GM12864 (cell line): ENCODE measurements at regions not wholly inside any gene's neighbourhood (a gene's known extent, or its start where the extent isn't known, plus 50 kb on each side); places are given as distances from the start of the nearest gene placed in this dataset.

Experiments
- DNase-seq: peaks from one replicate; pipeline ENCODE4 v3.0.0-alpha.2; 2011; ENCODE audit warnings: low read depth
- H3K4me3 ChIP-seq: 2 replicates; pipeline ENCODE4 v1.5.1; 2011; ENCODE audit warnings: mild to moderate bottlenecking, low read depth, low read length, control low read depth
- TF ChIP-seq, protein P1 (sequence below): IDR thresholded peaks from 2 replicates; pipeline ENCODE4 v1.5.1; 2011; ENCODE audit warnings: low read depth, mild to moderate bottlenecking, moderate library complexity, low read length, control low read depth, inconsistent platforms; ENCODE audit errors: missing control alignments

DNA sequence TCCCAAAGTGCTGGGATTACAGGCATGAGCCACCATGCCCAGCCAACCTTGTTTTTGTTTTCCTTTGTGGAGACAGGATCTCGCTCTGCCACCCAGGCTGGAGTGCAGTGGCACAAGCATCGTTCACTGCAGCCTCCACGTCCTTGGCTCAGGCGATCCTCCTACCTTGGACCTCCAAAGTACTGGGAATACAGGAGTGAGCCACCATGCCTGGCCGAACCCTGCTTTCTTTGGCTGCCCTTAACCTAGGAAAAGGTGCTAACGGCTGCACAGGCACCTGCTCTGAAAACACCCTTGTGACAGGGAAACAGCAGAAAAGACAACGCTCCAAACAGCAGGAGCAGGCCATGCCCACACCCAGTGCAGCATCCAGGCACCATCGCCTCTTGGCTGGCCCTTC, 71.9 kb downstream of the OAT start:
- TF ChIP-seq, protein P1, sequence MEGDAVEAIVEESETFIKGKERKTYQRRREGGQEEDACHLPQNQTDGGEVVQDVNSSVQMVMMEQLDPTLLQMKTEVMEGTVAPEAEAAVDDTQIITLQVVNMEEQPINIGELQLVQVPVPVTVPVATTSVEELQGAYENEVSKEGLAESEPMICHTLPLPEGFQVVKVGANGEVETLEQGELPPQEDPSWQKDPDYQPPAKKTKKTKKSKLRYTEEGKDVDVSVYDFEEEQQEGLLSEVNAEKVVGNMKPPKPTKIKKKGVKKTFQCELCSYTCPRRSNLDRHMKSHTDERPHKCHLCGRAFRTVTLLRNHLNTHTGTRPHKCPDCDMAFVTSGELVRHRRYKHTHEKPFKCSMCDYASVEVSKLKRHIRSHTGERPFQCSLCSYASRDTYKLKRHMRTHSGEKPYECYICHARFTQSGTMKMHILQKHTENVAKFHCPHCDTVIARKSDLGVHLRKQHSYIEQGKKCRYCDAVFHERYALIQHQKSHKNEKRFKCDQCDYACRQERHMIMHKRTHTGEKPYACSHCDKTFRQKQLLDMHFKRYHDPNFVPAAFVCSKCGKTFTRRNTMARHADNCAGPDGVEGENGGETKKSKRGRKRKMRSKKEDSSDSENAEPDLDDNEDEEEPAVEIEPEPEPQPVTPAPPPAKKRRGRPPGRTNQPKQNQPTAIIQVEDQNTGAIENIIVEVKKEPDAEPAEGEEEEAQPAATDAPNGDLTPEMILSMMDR, result no peak
- H3K4me3 ChIP-seq, result no peak overlapping the region
- DNase-seq, result no peak

DNA sequence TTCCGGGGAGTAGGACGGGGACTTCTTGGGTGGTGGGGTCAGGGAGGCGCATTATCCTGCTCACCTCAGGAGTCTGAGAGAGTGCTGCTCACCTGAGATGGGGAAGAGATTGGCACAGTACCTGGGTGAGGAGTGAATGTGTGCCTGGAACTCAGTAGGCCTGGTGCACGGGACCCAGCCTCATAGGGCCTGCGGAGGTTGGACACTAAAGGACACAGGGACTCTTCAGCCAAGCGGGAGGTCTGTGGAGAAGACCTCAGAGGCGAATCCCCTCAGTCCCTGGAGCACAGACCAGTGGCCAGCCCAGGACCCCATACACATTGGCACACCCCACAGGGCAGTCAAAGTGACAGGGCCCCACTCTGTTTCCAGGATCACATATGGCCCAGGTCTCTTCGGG, 73.2 kb downstream of the OAT start:
- H3K4me3 ChIP-seq, result no peak overlapping the region
- DNase-seq, result no peak
- TF ChIP-seq, protein P1, result no peak

DNA sequence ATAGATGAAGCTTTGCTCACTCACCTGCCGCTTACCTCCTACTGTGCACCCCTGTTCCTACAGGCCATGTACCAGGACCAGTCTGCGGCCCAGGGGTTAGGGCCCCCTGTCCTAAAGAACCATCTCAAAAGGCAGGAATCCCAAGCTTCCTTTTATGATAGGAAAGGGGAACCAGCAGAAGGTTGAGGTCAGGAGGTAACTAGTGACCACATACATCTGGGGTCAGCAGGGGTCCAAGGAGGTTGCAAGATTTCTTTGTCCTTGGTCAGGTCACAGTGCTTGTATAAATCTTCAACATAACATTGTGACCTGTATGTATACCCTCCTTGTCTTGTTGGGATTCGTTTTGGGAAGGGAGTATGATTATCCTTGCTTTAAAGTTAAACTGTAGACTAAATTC, 73.8 kb downstream of the OAT start:
- DNase-seq, result no peak
- no peak overlapping the region for H3K4me3 ChIP-seq
- TF ChIP-seq, protein P1, result no peak

DNA sequence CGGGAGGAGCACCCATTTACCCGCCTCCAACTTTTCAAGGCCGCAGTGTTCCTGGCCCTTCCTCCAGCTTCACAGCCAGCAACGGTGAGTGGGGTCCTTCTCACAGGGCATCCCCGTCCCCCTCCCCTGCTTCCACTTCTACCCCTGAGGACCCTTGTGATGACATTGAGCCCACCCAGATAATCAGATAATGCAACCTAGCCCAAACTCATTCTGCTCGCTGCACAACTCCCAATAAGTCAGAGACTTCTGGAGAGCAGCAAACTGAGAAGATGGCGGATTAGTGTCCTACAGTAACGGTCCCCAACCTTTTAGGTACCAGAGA, 74.5 kb downstream of the OAT start:
- no peak for DNase-seq
- TF ChIP-seq, protein P1, result no peak
- no peak overlapping the region for H3K4me3 ChIP-seq

DNA sequence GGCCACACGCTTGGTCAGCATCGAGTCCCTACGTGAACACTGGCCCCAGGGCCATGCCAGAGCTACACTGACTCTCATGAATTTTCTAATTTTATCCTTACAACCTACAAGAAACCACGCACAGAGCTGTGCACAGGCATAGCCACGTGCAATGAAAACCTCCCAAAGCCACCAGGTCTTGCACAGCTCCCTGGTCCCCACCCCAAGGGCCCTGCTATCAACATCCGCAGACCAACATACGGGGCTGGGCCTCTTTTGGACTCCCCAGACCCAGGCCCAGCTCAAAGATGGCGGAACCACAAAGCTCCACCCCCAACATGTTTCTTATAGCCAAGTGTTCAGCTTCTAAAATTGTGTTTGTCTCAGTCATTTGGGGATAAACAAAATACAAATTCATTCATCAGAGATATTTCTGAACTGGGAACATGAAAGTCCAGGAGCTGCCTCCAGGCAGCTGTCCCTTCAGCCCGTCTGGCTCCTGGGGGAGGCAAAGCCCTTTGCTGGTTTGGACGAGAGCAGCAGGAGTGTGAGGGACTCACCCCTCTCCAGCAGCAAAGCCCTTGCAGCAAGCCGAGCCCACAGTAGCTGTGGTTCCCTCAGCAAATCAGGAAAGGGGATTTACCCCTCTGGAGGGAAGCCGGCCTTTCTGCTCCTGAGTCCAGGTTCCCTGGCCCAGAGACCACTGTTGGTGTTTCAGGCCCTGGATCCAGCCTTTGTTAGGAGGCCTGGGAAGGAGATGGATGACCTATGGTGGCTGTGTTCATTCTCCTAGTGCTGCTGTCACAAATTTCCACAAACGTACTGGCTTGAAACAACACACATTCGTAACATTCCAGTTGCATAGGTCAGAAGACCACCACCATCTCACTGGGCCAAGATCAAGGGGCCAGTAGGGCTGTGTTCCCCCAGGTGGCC, 75.1 kb downstream of the OAT start:
- TF ChIP-seq, protein P1, result no peak
- H3K4me3 ChIP-seq, result no peak overlapping the region
- DNase-seq, result no peak

DNA sequence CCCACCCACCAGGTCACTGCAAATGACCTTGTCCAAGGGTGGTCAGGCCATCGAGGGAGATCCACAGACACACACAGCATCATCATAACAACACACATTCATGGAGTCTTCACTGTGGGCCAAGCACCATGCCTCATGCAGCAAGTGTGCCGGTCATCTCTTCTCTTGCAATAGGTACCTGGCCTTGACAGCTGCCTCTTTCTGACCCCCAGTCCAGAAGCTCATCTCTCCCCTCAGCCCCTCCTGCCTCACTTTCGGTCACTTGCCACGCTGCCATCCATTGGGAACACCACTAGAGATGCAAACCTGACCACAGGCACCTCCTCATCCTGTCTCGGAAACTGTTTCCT, 75.9 kb downstream of the OAT start:
- no peak overlapping the region for H3K4me3 ChIP-seq
- no peak for DNase-seq
- TF ChIP-seq, protein P1, result no peak
